IMR-90 (cell line): ENCODE measurements at regions not wholly inside any gene's neighbourhood (a gene's known extent, or its start where the extent isn't known, plus 50 kb on each side); places are given as distances from the start of the nearest gene placed in this dataset.

Source experiments
- ATAC-seq: fragments of 200-7000 bp; cut with Tn5 transposase; 2 replicates; pipeline ENCODE4 v1.9.1; 2020; ENCODE audit warnings: low read depth, mild to moderate bottlenecking, moderate library complexity
- BruUV-seq: library from RNA; stranded (reverse); fragments of 400-500 nt; replicated peaks from 2 replicates; lab custom pipeline; 2021; lab: Mats Ljungman, UMichigan
- CTCF ChIA-PET: fragments of 300-600 bp; formaldehyde crosslinking; extraction: SDS; loops from one replicate; lab custom pipeline; 2021; ENCODE audit warnings: antibody characterized with exemption; lab: Yijun Ruan, JAX
- POLR2A ChIA-PET: fragments of 300-600 bp; sonication (Branson Sonifier 250); formaldehyde crosslinking; loops from one replicate; lab custom pipeline; 2022; ENCODE audit warnings: antibody characterized with exemption; ENCODE audit not compliant: unreplicated experiment; lab: Charles Lee
- DNase-seq: peaks from one replicate; pipeline ENCODE4 v3.0.0; 2013
- H2AFZ ChIP-seq: replicated peaks from 2 replicates; pipeline ENCODE3; 2013; ENCODE audit warnings: low read length, mild to moderate bottlenecking; ENCODE audit not compliant: poor library complexity
- H2AK5ac ChIP-seq: 2 replicates; pipeline ENCODE4 v1.6.1; 2013; ENCODE audit warnings: low read depth, low read length, inconsistent platforms
- H2AK9ac ChIP-seq: replicated peaks from 2 replicates; pipeline ENCODE3; 2013; ENCODE audit warnings: mild to moderate bottlenecking, low read depth, low read length, moderate library complexity; ENCODE audit not compliant: poor library complexity
- H2BK120ac ChIP-seq: 2 replicates; pipeline ENCODE4 v1.6.1; 2013; ENCODE audit warnings: low read depth, low read length, inconsistent platforms
- H2BK15ac ChIP-seq: 3 replicates; pipeline ENCODE4 v1.6.1; 2013; ENCODE audit warnings: low read depth, low read length, inconsistent platforms
- H2BK20ac ChIP-seq: 2 replicates; pipeline ENCODE4 v1.6.1; 2013; ENCODE audit warnings: low read depth, mild to moderate bottlenecking, inconsistent platforms, low read length, moderate library complexity
- H2BK5ac ChIP-seq: 2 replicates; pipeline ENCODE4 v1.6.1; 2013; ENCODE audit warnings: mild to moderate bottlenecking, low read depth, low read length, inconsistent platforms; ENCODE audit not compliant: poor library complexity, severe bottlenecking
- H3K14ac ChIP-seq: replicated peaks from 2 replicates; pipeline ENCODE4 v1.6.1; 2013; ENCODE audit warnings: low read depth, low read length, inconsistent platforms
- H3K18ac ChIP-seq: 2 replicates; pipeline ENCODE4 v1.6.1; 2013; ENCODE audit warnings: low read depth, low read length, control low read depth
- H3K23ac ChIP-seq: 2 replicates; pipeline ENCODE4 v1.6.1; 2013; ENCODE audit warnings: low read depth, low read length, inconsistent platforms
- H3K27ac ChIP-seq: 2 replicates; pipeline ENCODE4 v1.5.1; 2013; ENCODE audit warnings: mild to moderate bottlenecking, control low read depth, low read length; ENCODE audit not compliant: insufficient read depth
- H3K27me3 ChIP-seq: 2 replicates; pipeline ENCODE4 v1.6.1; 2013; ENCODE audit warnings: low read length; ENCODE audit not compliant: control insufficient read depth, insufficient read depth
- H3K36me3 ChIP-seq: 2 replicates; pipeline ENCODE4 v1.6.1; 2013; ENCODE audit warnings: low read length, mixed read lengths; ENCODE audit not compliant: control insufficient read depth, insufficient read depth
- H3K4ac ChIP-seq: 2 replicates; pipeline ENCODE4 v1.6.1; 2013; ENCODE audit warnings: low read depth, low read length, inconsistent platforms
- H3K4me1 ChIP-seq: 2 replicates; pipeline ENCODE4 v1.6.1; 2013; ENCODE audit warnings: low read length, mixed read lengths; ENCODE audit not compliant: control insufficient read depth, insufficient read depth
- H3K4me2 ChIP-seq: 2 replicates; pipeline ENCODE4 v1.6.1; 2013; ENCODE audit warnings: low read depth, mild to moderate bottlenecking, control low read depth, low read length, moderate library complexity
- H3K4me3 ChIP-seq: 2 replicates; pipeline ENCODE4 v1.5.1; 2013; ENCODE audit warnings: low read depth, mild to moderate bottlenecking, control low read depth, low read length, moderate library complexity; ENCODE audit not compliant: insufficient read depth
- H3K56ac ChIP-seq: 2 replicates; pipeline ENCODE4 v1.6.1; 2013; ENCODE audit warnings: low read length, inconsistent platforms; ENCODE audit not compliant: insufficient read depth; ENCODE audit errors: extremely low read depth
- H3K79me1 ChIP-seq, 2 experiments: 2 replicates each; pipeline ENCODE4 v1.6.1; 2013; ENCODE audit warnings: low read length in 2 of 2, inconsistent platforms in 1 of 2, low read depth in 1 of 2
- H3K9ac ChIP-seq: 2 replicates; pipeline ENCODE4 v1.6.1; 2013; ENCODE audit warnings: low read depth, low read length, control low read depth
- H3K9me1 ChIP-seq: 2 replicates; pipeline ENCODE4 v1.6.1; 2013; ENCODE audit warnings: low read length, inconsistent platforms; ENCODE audit not compliant: insufficient read depth
- H3K9me3 ChIP-seq: 2 replicates; pipeline ENCODE4 v1.6.1; 2013; ENCODE audit warnings: low read length; ENCODE audit not compliant: control insufficient read depth, insufficient read depth
- H4K20me1 ChIP-seq: 2 replicates; pipeline ENCODE4 v1.6.1; 2013; ENCODE audit warnings: low read length, inconsistent platforms; ENCODE audit not compliant: insufficient read depth
- H4K5ac ChIP-seq: 2 replicates; pipeline ENCODE4 v1.6.1; 2013; ENCODE audit warnings: mild to moderate bottlenecking, low read depth, low read length, control low read depth
- H4K8ac ChIP-seq, 2 experiments: 2 replicates each; pipeline ENCODE4 v1.6.1; 2013; ENCODE audit warnings: low read depth in 2 of 2, low read length in 2 of 2, control low read depth in 1 of 2, inconsistent platforms in 1 of 2
- H4K91ac ChIP-seq: 2 replicates; pipeline ENCODE4 v1.6.1; 2013; ENCODE audit warnings: low read depth, low read length, inconsistent platforms; ENCODE audit not compliant: insufficient read depth
- BHLHE40 ChIP-seq: fragments of 150-350 bp; IDR thresholded peaks from 2 replicates; pipeline ENCODE4 v1.6.1; 2016; ENCODE audit warnings: mild to moderate bottlenecking, low read depth, low read length
- MAFK ChIP-seq: IDR thresholded peaks from 2 replicates; pipeline ENCODE4 v1.6.1; 2012; ENCODE audit warnings: low read depth, low read length, improper control_type of control experiment
- POLR2A ChIP-seq: IDR thresholded peaks from 2 replicates; pipeline ENCODE4 v1.6.1; 2012; ENCODE audit warnings: mild to moderate bottlenecking, low read depth, low read length
- RAD21 ChIP-seq: IDR thresholded peaks from 2 replicates; pipeline ENCODE4 v1.6.1; 2012; ENCODE audit warnings: low read length, improper control_type of control experiment
- WGBS, 2 experiments: methylation state at CpG; one replicate each; pipeline versions ENCODE4 v1.1.5 to v1.1.7; 2013; ENCODE audit warnings: missing lambda C conversion rate in 2 of 2; ENCODE audit not compliant: insufficient read length in 1 of 2; ENCODE audit errors: extremely low coverage in 2 of 2; 5-methylcytosine and 5-hydroxymethylcytosine counted together
- dilution Hi-C: fragments of 300-500 bp; cut with HindIII; formaldehyde crosslinking; loops from one replicate; pipeline ENCODE4 v1.14.3; 2018; ENCODE audit warnings: low sequenced_read_pairs; ENCODE audit not compliant: unreplicated experiment
- in situ Hi-C: fragments of 300-500 bp; cut with MboI; formaldehyde crosslinking; loops from 3 replicates; pipeline ENCODE4 v1.14.3; 2019; ENCODE audit warnings: low sequenced_read_pairs, inconsistent platforms, mixed read lengths
- intact Hi-C: fragments of 100-400 bp; cut with micrococcal nuclease; formaldehyde crosslinking; loops from 2 replicates; pipeline ENCODE4 v1.10.0; 2022

- H3K14ac ChIP-seq, result no peak overlapping the region
- dilution Hi-C loops, result no loop called here
- BruUV-seq, result no TSS peak
- H3K18ac ChIP-seq, result no peak overlapping the region; the same call in 1 of the 2 replicates
- H2BK120ac ChIP-seq, result no peak overlapping the region
- in situ Hi-C loops, result no loop called here
- no peak overlapping the region for H2BK15ac ChIP-seq
- H3K9me3 ChIP-seq, result no peaks in the 10 kb centered on the region
- H4K5ac ChIP-seq, result no peak overlapping the region
- H3K4me2 ChIP-seq, result no peak overlapping the region
- no peak overlapping the region for H2BK20ac ChIP-seq
- no peak overlapping the region for H3K27ac ChIP-seq
- no peaks in the 10 kb centered on the region for H4K20me1 ChIP-seq
- no peak overlapping the region for H3K23ac ChIP-seq
- TF ChIP-seq RAD21, result no peak
- TF ChIP-seq MAFK, result no peak
- no peak for TF ChIP-seq BHLHE40
- TF ChIP-seq POLR2A, result no peak
- no peaks in the 10 kb centered on the region for H3K9me1 ChIP-seq
- no peaks in the 10 kb centered on the region for H3K27me3 ChIP-seq
- H3K4me3 ChIP-seq, result no peak overlapping the region
- H3K56ac ChIP-seq, result no peak overlapping the region
- no peak overlapping the region for H2AK5ac ChIP-seq
- ChIA-PET CTCF (no interaction called here), POLR2A (no interaction called here)
- DNase-seq, result peak; percentile 72
- peaks cover 1% of the 10 kb centered on the region; the same call in 1 of the 2 replicates for H3K4me1 ChIP-seq
- WGBS, 2 experiments, result no CpG with 5 or more reads among the region's 4 CpGs
- no peak overlapping the region for H3K4ac ChIP-seq
- H4K91ac ChIP-seq, result no peak overlapping the region
- peak overlapping the region; percentile 18 for H2BK5ac ChIP-seq
- intact Hi-C loops, result no loop called here
- H2AFZ ChIP-seq, result no peak overlapping the region
- no peak overlapping the region for H4K8ac ChIP-seq
- ATAC-seq, result peak; percentile 53
- H3K79me1 ChIP-seq, result no peaks in the 10 kb centered on the region
- no peaks in the 10 kb centered on the region for H3K36me3 ChIP-seq
- no peak overlapping the region for H2AK9ac ChIP-seq
- H3K9ac ChIP-seq, result no peak overlapping the region
These were observed 413.8 kb downstream of the FBXO15 start for GRCh38 chr18:73733806-73734314.
